GM13976 (cell line): ENCODE measurements at regions not wholly inside any gene's neighbourhood (a gene's known extent, or its start where the extent isn't known, plus 50 kb on each side); places are given as distances from the start of the nearest gene placed in this dataset.
"Not testable (repeated sequence)": the region's sequence is repeated elsewhere in the genome, so short reads cannot be mapped to it uniquely, and the experiment has no call there.

Experiments
- DNase-seq: peaks from one replicate; pipeline ENCODE4 v3.0.0; 2012; ENCODE audit warnings: low spot score
- in situ Hi-C: fragments of 300-500 bp; cut with MboI; formaldehyde crosslinking; loops from one replicate; pipeline ENCODE4 v1.12.0; 2022; ENCODE audit warnings: low sequenced_read_pairs, mixed read lengths, inconsistent platforms; ENCODE audit not compliant: unreplicated experiment
- TF ChIP-seq, protein P1 (sequence below): IDR thresholded peaks from 2 replicates; pipeline ENCODE4 v1.5.1; 2012; ENCODE audit warnings: borderline replicate concordance, mild to moderate bottlenecking; ENCODE audit not compliant: insufficient read depth; ENCODE audit errors: extremely low read depth, missing control alignments, control extremely low read depth

DNA sequence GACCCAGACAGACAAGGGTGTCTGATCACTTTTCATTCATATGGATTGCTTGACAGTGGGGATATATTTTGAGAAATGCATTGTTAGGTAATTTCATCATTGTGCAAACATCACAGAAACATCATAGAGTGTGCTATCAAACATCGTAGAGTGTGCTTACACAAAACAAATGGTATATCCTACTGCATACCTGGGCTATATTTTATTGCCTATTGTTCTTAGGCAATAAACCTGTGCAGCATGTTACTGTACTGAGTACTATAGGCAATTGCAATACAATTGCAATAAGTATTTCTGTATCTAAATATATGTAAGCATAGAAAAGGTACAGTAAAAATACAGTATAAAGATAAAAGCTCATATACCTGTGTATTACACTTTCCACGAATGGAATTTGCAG is 319.1 kb downstream of the KIF20B start:
- TF ChIP-seq, protein P1, sequence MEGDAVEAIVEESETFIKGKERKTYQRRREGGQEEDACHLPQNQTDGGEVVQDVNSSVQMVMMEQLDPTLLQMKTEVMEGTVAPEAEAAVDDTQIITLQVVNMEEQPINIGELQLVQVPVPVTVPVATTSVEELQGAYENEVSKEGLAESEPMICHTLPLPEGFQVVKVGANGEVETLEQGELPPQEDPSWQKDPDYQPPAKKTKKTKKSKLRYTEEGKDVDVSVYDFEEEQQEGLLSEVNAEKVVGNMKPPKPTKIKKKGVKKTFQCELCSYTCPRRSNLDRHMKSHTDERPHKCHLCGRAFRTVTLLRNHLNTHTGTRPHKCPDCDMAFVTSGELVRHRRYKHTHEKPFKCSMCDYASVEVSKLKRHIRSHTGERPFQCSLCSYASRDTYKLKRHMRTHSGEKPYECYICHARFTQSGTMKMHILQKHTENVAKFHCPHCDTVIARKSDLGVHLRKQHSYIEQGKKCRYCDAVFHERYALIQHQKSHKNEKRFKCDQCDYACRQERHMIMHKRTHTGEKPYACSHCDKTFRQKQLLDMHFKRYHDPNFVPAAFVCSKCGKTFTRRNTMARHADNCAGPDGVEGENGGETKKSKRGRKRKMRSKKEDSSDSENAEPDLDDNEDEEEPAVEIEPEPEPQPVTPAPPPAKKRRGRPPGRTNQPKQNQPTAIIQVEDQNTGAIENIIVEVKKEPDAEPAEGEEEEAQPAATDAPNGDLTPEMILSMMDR, result no peak
- no peak for DNase-seq
- in situ Hi-C loops, result no loop called here

DNA sequence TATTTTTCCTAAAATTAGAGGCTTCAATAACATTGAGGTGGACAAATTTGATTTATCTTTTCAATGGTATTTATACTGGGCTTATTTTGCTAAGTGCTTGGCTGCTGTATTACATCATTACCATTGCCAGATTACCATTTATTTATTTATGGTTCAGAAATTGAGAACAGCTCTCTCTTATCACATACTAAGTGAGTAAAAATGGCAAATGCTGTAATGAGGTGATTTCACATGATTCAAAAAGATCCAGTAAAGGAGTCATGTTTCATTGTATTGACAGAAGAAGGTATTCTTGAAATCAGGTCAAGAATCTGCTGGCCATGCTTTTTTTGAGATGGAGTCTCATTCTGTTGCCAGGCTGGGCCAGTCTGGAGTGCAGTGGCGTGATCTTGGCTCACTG is 322.6 kb downstream of the KIF20B start:
- no peak for DNase-seq
- in situ Hi-C loops, result no loop called here

DNA sequence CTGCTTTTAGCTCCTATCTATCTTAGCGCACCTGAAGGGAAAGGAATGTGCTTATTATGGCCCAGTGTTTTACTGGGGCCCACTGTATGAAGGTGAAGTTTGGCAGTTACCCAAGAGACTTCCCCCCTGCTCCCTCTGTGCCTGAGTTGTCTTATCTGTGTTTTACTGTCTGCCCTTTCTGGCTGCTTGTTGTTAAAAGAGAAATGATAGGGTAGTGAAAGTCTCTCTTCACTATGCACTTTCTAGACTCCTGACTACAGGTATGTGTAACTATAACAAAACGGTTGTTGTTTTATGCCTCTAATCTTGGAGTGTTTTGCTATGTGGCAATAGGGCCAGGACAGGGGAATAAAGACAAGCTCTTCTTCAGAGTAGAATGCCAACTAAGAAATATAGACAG is 326.9 kb downstream of the KIF20B start:
- in situ Hi-C loops, result no loop called here
- TF ChIP-seq, protein P1, result no peak
- no peak for DNase-seq

More for the DNA sequence above, 322.6 kb downstream of the KIF20B start:
- TF ChIP-seq, protein P1, result no peak

DNA sequence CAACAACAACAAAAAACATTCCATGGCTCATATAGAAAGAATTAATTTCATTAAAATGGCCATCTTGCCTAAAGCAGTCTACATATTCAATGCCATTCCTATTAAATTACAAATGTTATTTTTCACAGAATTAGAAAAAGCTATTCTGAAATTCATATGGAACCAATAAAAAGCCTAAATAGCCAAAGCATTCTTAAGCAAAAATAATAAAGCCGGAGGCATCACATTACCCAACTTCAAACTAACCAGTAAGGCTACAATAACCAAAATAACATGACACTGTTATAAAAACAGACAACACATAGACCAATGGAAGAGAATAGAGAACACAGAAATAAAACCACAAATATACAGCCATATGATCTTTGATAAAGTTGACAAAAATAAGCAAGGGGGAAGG is 330.4 kb downstream of the KIF20B start:
- DNase-seq, result no peak
- in situ Hi-C loops, result no loop called here
- TF ChIP-seq, protein P1, result no peak

DNA sequence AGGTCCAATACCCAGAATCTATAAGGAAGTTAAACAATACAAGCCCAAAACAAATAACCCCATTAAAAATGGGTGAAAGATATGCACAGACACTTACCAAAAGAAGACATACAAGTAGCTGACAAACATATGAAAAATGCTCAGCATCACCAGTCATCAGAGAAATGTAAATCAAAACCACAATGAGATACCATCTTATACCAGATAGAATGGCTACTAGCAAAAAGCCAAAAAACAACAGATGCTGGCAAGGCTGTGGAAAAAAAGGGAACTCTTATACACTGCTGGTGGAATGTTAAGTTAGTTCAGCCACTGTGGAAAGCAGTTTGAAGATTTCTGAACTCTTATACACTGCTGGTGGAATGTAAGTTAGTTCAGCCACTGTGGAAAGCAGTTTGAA is 331.1 kb downstream of the KIF20B start:
- no peak for DNase-seq
- in situ Hi-C loops, result no loop called here

DNA sequence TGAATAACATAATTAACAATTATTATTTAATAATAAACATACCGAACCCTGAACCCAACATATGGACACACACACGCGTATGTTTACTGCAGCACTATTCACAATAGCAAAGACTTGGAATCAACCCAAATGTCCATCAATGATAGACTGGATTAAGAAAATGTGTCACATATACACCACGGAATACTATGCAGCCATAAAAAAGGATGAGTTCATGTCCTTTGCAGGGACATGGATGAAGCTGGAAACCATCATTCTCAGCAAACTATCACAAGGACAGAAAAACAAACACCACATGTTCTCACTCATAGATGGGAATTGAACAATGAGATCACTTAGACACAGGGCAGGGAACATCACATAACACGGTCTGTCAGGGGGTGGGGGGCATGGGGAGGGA is 333.5 kb downstream of the KIF20B start:
- in situ Hi-C loops, DNase-seq: not testable (repeated sequence)

More for the DNA sequence above, 331.1 kb downstream of the KIF20B start:
- TF ChIP-seq, protein P1, result no peak

DNA sequence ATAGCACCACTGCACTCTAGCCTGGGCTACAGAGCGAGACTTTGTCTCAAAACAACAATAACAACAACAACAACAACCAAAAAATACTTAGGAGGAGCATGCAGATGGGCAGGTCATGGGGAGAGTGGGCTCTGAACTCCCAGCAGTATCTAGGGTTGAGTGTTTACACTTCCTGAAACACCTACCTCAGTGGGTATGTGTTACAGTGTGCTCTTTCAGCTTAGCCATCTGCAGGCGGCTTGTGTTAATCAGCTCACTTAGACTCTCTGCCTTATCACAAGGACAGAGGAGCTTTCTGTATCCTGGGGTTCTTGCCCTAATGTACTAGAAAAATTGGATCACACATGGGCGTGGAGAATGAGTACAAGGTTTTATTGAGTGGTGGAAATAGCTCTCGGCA is 340.2 kb downstream of the KIF20B start:
- no peak for DNase-seq
- in situ Hi-C loops, result no loop called here
- TF ChIP-seq, protein P1, result no peak
